Ovary (tissue), 7 donors: ENCODE measurements at regions not wholly inside any gene's neighbourhood (a gene's known extent, or its start where the extent isn't known, plus 50 kb on each side); places are given as distances from the start of the nearest gene placed in this dataset.

Experiments
- DNase-seq, 5 donors: peaks; one replicate each; pipeline ENCODE4 v3.0.0-alpha.2; 2019 to 2020
- H3K27ac ChIP-seq, 2 donors: fragments of 200-600 bp; one replicate each; pipeline versions ENCODE4 v1.5.1 to v1.8.0; 2019 to 2022
- H3K27me3 ChIP-seq: fragments of 200-600 bp; one replicate; pipeline ENCODE4 v1.8.0; 2022
- H3K36me3 ChIP-seq: fragments of 200-600 bp; sonication (generic); one replicate; pipeline ENCODE4 v1.5.1; 2019
- H3K4me1 ChIP-seq: one replicate; pipeline ENCODE4 v1.8.1; 2013; ENCODE audit warnings: mild to moderate bottlenecking, moderate library complexity; ENCODE audit not compliant: insufficient read depth
- H3K4me3 ChIP-seq: fragments of 200-600 bp; sonication (generic); one replicate; pipeline ENCODE4 v1.5.1; 2017
- H3K9me3 ChIP-seq, 2 donors: fragments of 200-600 bp in 1 of 2; sonication (generic) in 1 of 2; one replicate each; pipeline versions ENCODE4 v1.5.1 to v1.8.1; 2013 to 2019; ENCODE audit warnings: mild to moderate bottlenecking in 1 of 2, moderate library complexity in 1 of 2
- EP300 ChIP-seq: sonication (generic); formaldehyde crosslinking; IDR thresholded peaks from one replicate; pipeline ENCODE4 v1.6.1; 2017; ENCODE audit warnings: antibody characterized with exemption
- POLR2A ChIP-seq: fragments of 450-650 bp; IDR thresholded peaks from one replicate; pipeline ENCODE4 v1.6.1; 2017; ENCODE audit warnings: antibody characterized with exemption, mild to moderate bottlenecking, moderate library complexity
- WGBS, 3 donors: extraction: QIAGEN DNeasy Blood & Tissue Kit in 1 of 3; methylation state at CpG; one replicate each; pipeline versions ENCODE4 v1.1.5 to v1.1.7; 2013 to 2017; 5-methylcytosine and 5-hydroxymethylcytosine counted together
- intact Hi-C, 4 donors: fragments of 100-400 bp; cut with DNase I; formaldehyde crosslinking; loops; one replicate each; pipeline versions ENCODE4 v1.11.0 to v1.15.1; 2022 to 2023
- TF ChIP-seq, protein P1 (sequence below), 3 donors: fragments of 450-650 bp in 2 of 3; fragments of 200-600 bp in 1 of 3; IDR thresholded peaks; one replicate each; pipeline versions ENCODE4 v1.5.1 to v1.8.0; 2016 to 2022; ENCODE audit warnings: antibody characterized with exemption in 3 of 3, mild to moderate bottlenecking in 1 of 3
- donor health status: DM: no; HTN: no; CAD: no; lungs with moderate emphysema.
- donor health status: DM: no; HTN: no; CAD: no.
- donor health status: Bipolar disorder and iron deficiency.
- donor health status: DM: no; HTN: no; CAD: no.
- donor health status: DM: yes; HTN: yes; CAD: no.

DNA sequence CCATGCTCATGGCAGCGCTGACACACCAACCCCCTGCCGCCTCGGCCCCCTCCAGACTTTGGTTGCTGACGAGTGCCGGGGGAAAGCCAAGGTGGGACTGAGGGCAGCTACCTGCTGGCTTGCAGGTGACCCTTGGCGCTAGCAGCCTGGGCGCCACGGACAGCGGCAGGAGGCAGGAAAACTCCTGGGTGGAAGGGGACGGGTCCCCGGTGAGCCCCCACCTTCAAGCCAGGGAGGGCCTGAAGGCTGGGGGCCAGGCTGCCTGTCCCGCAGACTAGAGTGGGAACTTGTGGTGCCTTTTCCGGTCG lies 226.7 kb downstream of the OTOR start:
- no peaks in the 10 kb centered on the region for H3K27me3 ChIP-seq
- H3K9me3 ChIP-seq, result no peaks in the 10 kb centered on the region
- no peaks in the 10 kb centered on the region for H3K4me1 ChIP-seq
- TF ChIP-seq, protein P1, sequence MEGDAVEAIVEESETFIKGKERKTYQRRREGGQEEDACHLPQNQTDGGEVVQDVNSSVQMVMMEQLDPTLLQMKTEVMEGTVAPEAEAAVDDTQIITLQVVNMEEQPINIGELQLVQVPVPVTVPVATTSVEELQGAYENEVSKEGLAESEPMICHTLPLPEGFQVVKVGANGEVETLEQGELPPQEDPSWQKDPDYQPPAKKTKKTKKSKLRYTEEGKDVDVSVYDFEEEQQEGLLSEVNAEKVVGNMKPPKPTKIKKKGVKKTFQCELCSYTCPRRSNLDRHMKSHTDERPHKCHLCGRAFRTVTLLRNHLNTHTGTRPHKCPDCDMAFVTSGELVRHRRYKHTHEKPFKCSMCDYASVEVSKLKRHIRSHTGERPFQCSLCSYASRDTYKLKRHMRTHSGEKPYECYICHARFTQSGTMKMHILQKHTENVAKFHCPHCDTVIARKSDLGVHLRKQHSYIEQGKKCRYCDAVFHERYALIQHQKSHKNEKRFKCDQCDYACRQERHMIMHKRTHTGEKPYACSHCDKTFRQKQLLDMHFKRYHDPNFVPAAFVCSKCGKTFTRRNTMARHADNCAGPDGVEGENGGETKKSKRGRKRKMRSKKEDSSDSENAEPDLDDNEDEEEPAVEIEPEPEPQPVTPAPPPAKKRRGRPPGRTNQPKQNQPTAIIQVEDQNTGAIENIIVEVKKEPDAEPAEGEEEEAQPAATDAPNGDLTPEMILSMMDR (IDR thresholded peaks at IDR 0.05), result no peak
- no peak for TF ChIP-seq EP300
- no peak overlapping the region for H3K27ac ChIP-seq
- no peak overlapping the region for H3K4me3 ChIP-seq
- intact Hi-C loops, result no loop called here
- no peak for DNase-seq
- H3K36me3 ChIP-seq, result no peaks in the 10 kb centered on the region
- WGBS, 3 donors, result 88 to 90% (median 89%) methylated on average over 11 to 14 of the region's 14 CpGs

DNA sequence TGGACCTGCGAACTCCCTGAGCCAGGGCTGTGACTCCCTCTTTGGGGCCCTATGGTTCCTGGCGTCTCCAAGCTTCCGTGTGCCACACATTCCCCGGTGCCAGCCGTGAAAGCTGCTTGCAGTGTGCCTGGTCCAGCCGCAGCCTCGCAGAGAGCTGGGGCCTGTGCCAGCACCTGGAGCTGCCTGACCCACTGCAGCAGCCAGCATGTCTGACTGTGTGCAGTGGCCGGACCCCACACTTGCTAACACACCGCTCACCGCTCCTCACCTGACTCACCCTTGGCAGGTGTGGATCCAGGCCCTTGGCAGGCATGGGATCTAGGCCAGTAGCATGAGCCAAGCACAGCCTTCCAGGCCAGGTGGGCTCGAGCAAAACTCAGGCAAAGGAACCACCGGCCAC lies 227.5 kb downstream of the OTOR start:
- intact Hi-C loops, result no loop called here
- Histone ChIP-seq H3K4me3 (no peak overlapping the region), H3K36me3 (no peaks in the 10 kb centered on the region), H3K27me3 (no peaks in the 10 kb centered on the region), H3K9me3 (no peaks in the 10 kb centered on the region), H3K4me1 (no peaks in the 10 kb centered on the region), H3K27ac (no peak overlapping the region)
- DNase-seq, result no peak
- WGBS, 3 donors, result 80 to 87% (median 80%) methylated on average over 11 to 12 of the region's 12 CpGs
- TF ChIP-seq EP300, result no peak
- no peak for TF ChIP-seq POLR2A
- TF ChIP-seq, protein P1 (IDR thresholded peaks at IDR 0.05), result no peak

DNA sequence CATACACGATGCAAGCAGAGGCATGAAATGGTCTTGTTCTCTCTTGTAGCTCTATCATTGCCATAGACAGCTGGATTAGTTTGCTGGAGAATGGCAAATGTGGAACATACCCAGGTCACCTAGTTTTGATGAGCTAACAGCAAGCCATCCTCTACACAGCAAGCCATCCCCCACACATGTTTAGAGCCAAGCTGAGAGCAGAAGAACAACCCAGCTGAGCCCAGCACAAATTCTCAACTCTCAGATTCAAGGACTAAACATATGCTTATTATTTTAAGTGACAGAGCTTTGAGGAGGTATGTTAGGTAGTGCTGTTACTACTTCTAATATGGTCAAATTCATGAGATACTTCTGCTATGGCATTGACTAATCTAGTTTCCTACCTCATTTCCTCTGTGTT lies 230.3 kb downstream of the OTOR start:
- WGBS, 3 donors, result 75 to 83% (median 81%) methylated on average over 1 of the region's 1 CpG
- DNase-seq, result no peak
- H3K27ac ChIP-seq, result no peak overlapping the region
- no peaks in the 10 kb centered on the region for H3K36me3 ChIP-seq
- no peaks in the 10 kb centered on the region for H3K9me3 ChIP-seq
- H3K4me1 ChIP-seq, result no peaks in the 10 kb centered on the region
- H3K27me3 ChIP-seq, result no peaks in the 10 kb centered on the region
- TF ChIP-seq, protein P1 (IDR thresholded peaks at IDR 0.05), result no peak
- intact Hi-C loops, result no loop called here
- no peak overlapping the region for H3K4me3 ChIP-seq

DNA sequence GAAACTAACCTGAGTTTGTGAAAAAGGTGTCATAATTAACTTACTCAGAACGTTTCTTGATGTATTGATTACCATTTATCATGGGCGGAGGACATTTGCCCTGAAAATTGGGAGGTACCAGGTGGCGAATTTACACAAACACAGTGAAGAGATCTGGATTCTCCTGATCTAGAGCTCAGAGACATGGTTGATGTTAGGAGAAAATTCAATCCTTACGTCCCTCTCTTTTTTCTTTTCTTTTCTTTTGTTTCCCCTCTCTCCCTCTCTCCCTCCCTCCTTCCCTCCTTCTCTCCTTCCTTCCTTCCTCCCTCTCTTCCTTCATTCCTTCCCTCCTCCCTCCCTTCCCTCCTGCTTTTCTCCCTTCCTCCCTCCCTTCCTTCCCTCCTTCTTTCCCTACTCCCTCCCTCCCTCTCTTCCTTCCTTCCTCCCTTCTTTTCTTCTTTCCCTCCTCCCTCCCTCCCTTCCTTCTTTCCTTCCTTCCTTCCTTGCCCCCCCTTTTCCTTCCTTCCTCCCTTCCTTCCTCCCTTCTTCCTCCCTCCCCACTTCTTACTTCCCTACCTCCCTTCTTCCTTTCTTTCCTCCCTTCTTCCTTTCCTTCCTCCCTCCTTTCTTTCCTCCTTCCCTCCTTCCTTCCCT lies 234.1 kb downstream of the OTOR start:
- H3K27me3 ChIP-seq, result no peaks in the 10 kb centered on the region
- TF ChIP-seq, protein P1 (IDR thresholded peaks at IDR 0.05), result no peak
- TF ChIP-seq POLR2A, result no peak
- no peak for TF ChIP-seq EP300

DNA sequence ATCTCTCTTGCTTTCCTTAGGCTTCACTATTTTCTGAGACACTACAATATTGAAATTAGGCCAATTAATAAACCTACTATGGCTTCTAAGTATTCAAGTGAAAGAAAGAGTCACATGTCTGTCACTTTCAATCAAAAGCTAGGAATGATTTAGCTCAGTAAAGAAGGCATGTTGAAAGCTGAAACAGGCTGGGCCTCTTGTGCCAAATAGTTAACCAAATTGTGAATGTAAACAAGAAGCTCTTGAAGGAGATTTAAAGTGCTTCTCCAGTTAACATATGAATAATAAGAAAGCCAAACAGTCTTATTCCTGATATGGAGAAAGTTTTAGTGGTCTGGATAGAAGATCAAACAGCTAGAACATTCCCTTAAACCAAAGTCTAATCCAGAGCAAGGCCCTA lies 236.3 kb downstream of the OTOR start:
- no peaks in the 10 kb centered on the region for H3K36me3 ChIP-seq
- no peaks in the 10 kb centered on the region for H3K9me3 ChIP-seq
- H3K4me1 ChIP-seq, result no peaks in the 10 kb centered on the region
- H3K27ac ChIP-seq, result no peak overlapping the region
- intact Hi-C loops, result no loop called here
- no peak overlapping the region for H3K4me3 ChIP-seq
- H3K27me3 ChIP-seq, result no peaks in the 10 kb centered on the region
- no peak for DNase-seq
- no peak for TF ChIP-seq EP300
- TF ChIP-seq, protein P1 (IDR thresholded peaks at IDR 0.05), result no peak
- TF ChIP-seq POLR2A, result no peak

More for the DNA sequence above, 234.1 kb downstream of the OTOR start:
- Histone ChIP-seq H3K4me1 (no peaks in the 10 kb centered on the region), H3K27ac (no peak overlapping the region), H3K4me3 (no peak overlapping the region), H3K9me3 (no peaks in the 10 kb centered on the region), H3K36me3 (no peaks in the 10 kb centered on the region)
- intact Hi-C loops, result no loop called here
- DNase-seq, result no peak
- 67 to 74% (median 69%) methylated on average over 4 of the region's 4 CpGs for WGBS, 3 donors
